DND-41 (cell line): ENCODE measurements at regions not wholly inside any gene's neighbourhood (a gene's known extent, or its start where the extent isn't known, plus 50 kb on each side); places are given as distances from the start of the nearest gene placed in this dataset.

Experiments
- EZH2 ChIP-seq: IDR thresholded peaks from 3 replicates; pipeline ENCODE4 v1.6.1; 2012; ENCODE audit warnings: borderline replicate concordance, low read depth, mild to moderate bottlenecking, moderate library complexity, low read length, inconsistent platforms; ENCODE audit not compliant: severe bottlenecking
- TF ChIP-seq, protein P1 (sequence below): IDR thresholded peaks from 2 replicates; pipeline ENCODE4 v1.5.1; 2012; ENCODE audit warnings: borderline replicate concordance, low read length, moderate library complexity, mild to moderate bottlenecking; ENCODE audit not compliant: poor library complexity, severe bottlenecking; ENCODE audit errors: extremely low read depth

DNA sequence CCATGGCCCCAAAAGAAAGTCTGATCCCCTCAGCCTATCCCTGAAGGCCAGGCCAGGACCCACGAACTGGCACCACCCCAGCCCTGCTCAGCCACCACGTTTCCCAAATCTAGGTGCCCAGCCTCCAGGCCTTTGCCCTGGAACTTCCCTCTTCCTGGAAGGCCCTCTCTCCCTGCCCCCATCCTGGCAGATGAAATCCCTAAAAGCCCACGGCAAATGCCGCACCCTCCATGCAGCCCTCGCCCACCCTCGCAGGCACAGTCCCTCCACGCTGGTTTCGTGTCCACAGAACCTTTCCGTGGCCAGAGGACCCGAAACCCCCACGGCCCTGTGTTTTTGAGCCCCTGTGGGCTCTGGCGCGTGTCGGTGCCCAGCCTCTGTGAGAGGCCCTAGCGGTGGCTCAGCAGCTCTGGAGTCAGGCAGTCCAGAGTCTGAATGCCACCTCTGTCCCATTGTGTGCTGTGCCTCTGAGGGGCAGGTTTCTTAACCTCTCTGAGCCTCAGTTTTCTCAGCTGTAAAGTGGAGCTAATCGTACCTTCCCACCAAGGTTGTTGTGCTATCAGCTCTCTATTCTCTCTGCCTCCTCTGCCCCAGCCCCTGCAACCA lies 138.5 kb upstream of the IQSEC1 start:
- TF ChIP-seq, protein P1, sequence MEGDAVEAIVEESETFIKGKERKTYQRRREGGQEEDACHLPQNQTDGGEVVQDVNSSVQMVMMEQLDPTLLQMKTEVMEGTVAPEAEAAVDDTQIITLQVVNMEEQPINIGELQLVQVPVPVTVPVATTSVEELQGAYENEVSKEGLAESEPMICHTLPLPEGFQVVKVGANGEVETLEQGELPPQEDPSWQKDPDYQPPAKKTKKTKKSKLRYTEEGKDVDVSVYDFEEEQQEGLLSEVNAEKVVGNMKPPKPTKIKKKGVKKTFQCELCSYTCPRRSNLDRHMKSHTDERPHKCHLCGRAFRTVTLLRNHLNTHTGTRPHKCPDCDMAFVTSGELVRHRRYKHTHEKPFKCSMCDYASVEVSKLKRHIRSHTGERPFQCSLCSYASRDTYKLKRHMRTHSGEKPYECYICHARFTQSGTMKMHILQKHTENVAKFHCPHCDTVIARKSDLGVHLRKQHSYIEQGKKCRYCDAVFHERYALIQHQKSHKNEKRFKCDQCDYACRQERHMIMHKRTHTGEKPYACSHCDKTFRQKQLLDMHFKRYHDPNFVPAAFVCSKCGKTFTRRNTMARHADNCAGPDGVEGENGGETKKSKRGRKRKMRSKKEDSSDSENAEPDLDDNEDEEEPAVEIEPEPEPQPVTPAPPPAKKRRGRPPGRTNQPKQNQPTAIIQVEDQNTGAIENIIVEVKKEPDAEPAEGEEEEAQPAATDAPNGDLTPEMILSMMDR = no peak
- no peak for TF ChIP-seq EZH2
